HEK293 (cell line): ENCODE measurements at regions not wholly inside any gene's neighbourhood (a gene's known extent, or its start where the extent isn't known, plus 50 kb on each side); places are given as distances from the start of the nearest gene placed in this dataset.

Experiments used
- CTCF ChIA-PET: fragments of 350-600 bp; formaldehyde crosslinking; extraction: SDS; loops from one replicate; lab custom pipeline; 2021; ENCODE audit warnings: antibody characterized with exemption; lab: Yijun Ruan, JAX
- POLR2A ChIA-PET: fragments of 300-600 bp; formaldehyde crosslinking; extraction: SDS; loops from one replicate; lab custom pipeline; 2020; ENCODE audit warnings: antibody characterized with exemption, inconsistent platforms; lab: Yijun Ruan, JAX
- H3K27ac ChIP-seq: fragments of 200-500 bp; sonication (Bioruptor generic); 2 replicates; pipeline ENCODE4 v1.5.1; 2014; ENCODE audit warnings: low read depth, low read length, control low read depth, inconsistent platforms; ENCODE audit errors: extremely low read depth
- H3K36me3 ChIP-seq, 2 experiments: fragments of 200-500 bp in 1 of 2; sonication (Bioruptor generic) in 1 of 2; 1 replicate in 1 of 2; 2 replicates in 1 of 2; pipeline ENCODE4 v1.5.1; 2014 to 2017; ENCODE audit warnings: inconsistent platforms in 2 of 2, low read length in 2 of 2; ENCODE audit not compliant: control insufficient read depth in 2 of 2, insufficient read depth in 1 of 2
- H3K4me1 ChIP-seq: fragments of 200-500 bp; sonication (Bioruptor generic); 2 replicates; pipeline ENCODE4 v1.5.1; 2014; ENCODE audit warnings: mild to moderate bottlenecking, low read length, inconsistent platforms; ENCODE audit not compliant: control insufficient read depth, insufficient read depth
- H3K4me3 ChIP-seq: 2 replicates; pipeline ENCODE4 v1.5.1; 2011; ENCODE audit warnings: low read depth, mild to moderate bottlenecking, control low read depth, low read length, moderate library complexity
- H3K9me3 ChIP-seq: fragments of 200-500 bp; sonication (Bioruptor generic); 2 replicates; pipeline ENCODE4 v1.5.1; 2014; ENCODE audit warnings: low read depth, low read length, inconsistent platforms; ENCODE audit not compliant: control insufficient read depth, insufficient read depth
- IKZF3 ChIP-seq: fragments of 450-650 bp; IDR thresholded peaks from 2 replicates; pipeline ENCODE4 v1.5.0; 2018; ENCODE audit warnings: missing biosample characterization, mild to moderate bottlenecking, missing genetic modification characterization, moderate library complexity
- PRDM10 ChIP-seq: fragments of 450-650 bp; formaldehyde crosslinking; IDR thresholded peaks from 2 replicates; pipeline ENCODE4 v1.5.1; 2016; ENCODE audit warnings: missing biosample characterization, missing genetic modification characterization
- SCRT2 ChIP-seq: fragments of 450-650 bp; formaldehyde crosslinking; IDR thresholded peaks from 2 replicates; pipeline ENCODE4 v1.5.1; 2016; ENCODE audit warnings: missing biosample characterization, missing genetic modification characterization
- TRIM28 ChIP-seq: IDR thresholded peaks from 2 replicates; pipeline ENCODE4 v1.6.1; 2011; ENCODE audit warnings: low read length, control low read depth, borderline replicate concordance
- ZBTB49 ChIP-seq: fragments of 450-650 bp; formaldehyde crosslinking; IDR thresholded peaks from 2 replicates; pipeline ENCODE4 v1.5.1; 2016; ENCODE audit warnings: missing biosample characterization, missing genetic modification characterization, low read depth
- ZBTB6 ChIP-seq: fragments of 450-650 bp; formaldehyde crosslinking; IDR thresholded peaks from 2 replicates; pipeline ENCODE4 v1.5.1; 2017; ENCODE audit warnings: missing biosample characterization, missing genetic modification characterization
- ZFHX2 ChIP-seq: fragments of 450-650 bp; formaldehyde crosslinking; conservative IDR thresholded peaks from 2 replicates; pipeline ENCODE4 v1.5.1; 2016; ENCODE audit warnings: missing biosample characterization, missing genetic modification characterization
- ZNF121 ChIP-seq: fragments of 450-650 bp; formaldehyde crosslinking; IDR thresholded peaks from 2 replicates; pipeline ENCODE4 v1.5.1; 2016; ENCODE audit warnings: missing biosample characterization, missing genetic modification characterization
- ZNF169 ChIP-seq: fragments of 450-650 bp; formaldehyde crosslinking; IDR thresholded peaks from 2 replicates; pipeline ENCODE4 v1.5.1; 2016; ENCODE audit warnings: missing biosample characterization, missing genetic modification characterization
- ZNF324 ChIP-seq: fragments of 450-650 bp; formaldehyde crosslinking; IDR thresholded peaks from 2 replicates; pipeline ENCODE4 v1.5.1; 2016; ENCODE audit warnings: missing biosample characterization, missing genetic modification characterization
- ZNF335 ChIP-seq: fragments of 450-650 bp; formaldehyde crosslinking; conservative IDR thresholded peaks from 2 replicates; pipeline ENCODE4 v1.5.1; 2016; ENCODE audit warnings: missing biosample characterization, missing genetic modification characterization
- ZNF362 ChIP-seq: fragments of 450-650 bp; formaldehyde crosslinking; IDR thresholded peaks from 2 replicates; pipeline ENCODE4 v1.5.1; 2016; ENCODE audit warnings: missing biosample characterization, missing genetic modification characterization
- ZNF449 ChIP-seq: fragments of 450-650 bp; formaldehyde crosslinking; IDR thresholded peaks from 2 replicates; pipeline ENCODE4 v1.5.1; 2017; ENCODE audit warnings: missing biosample characterization, mild to moderate bottlenecking, missing genetic modification characterization, moderate library complexity
- ZNF600 ChIP-seq: fragments of 450-650 bp; formaldehyde crosslinking; IDR thresholded peaks from 2 replicates; pipeline ENCODE4 v1.5.1; 2016; ENCODE audit warnings: missing biosample characterization, missing genetic modification characterization
- ZNF654 ChIP-seq: fragments of 450-650 bp; formaldehyde crosslinking; IDR thresholded peaks from 2 replicates; pipeline ENCODE4 v1.5.1; 2016; ENCODE audit warnings: low read depth, missing biosample characterization, missing genetic modification characterization
- ZNF785 ChIP-seq: fragments of 450-650 bp; formaldehyde crosslinking; IDR thresholded peaks from 2 replicates; pipeline ENCODE4 v1.5.1; 2016; ENCODE audit warnings: missing biosample characterization, missing genetic modification characterization
- ZSCAN4 ChIP-seq: fragments of 450-650 bp; formaldehyde crosslinking; IDR thresholded peaks from 2 replicates; pipeline ENCODE4 v1.5.1; 2017; ENCODE audit warnings: missing biosample characterization, missing genetic modification characterization

- Histone ChIP-seq H3K9me3 (no peaks in the 10 kb centered on the region), H3K36me3 (no peaks in the 10 kb centered on the region), H3K4me3 (no peak overlapping the region), H3K27ac (no peak overlapping the region), H3K4me1 (peaks cover 13% of the 10 kb centered on the region)
- TF ChIP-seq ZNF449 (tag by site-specific recombination) (peak; percentile 96), ZBTB6 (tag by site-specific recombination) (no peak), TRIM28 (peak; percentile 71; the same call in 1 of the 2 replicates)
- POLR2A ChIA-PET = no interaction called here
- CTCF ChIA-PET = interaction anchor here (0.6 kb wide), 1 partner anchor 24 kb away, joined by 5 read pairs; no protein-coding TSS in a partner anchor
Observed at GRCh38 chr2:154532763-154533162, 165.7 kb upstream of the KCNJ3 start.

- CTCF ChIA-PET = no interaction called here
- TF ChIP-seq ZFHX2 (tag by site-specific recombination) = no peak
- no peak for TF ChIP-seq ZNF362 (tag by site-specific recombination)
- no peak for TF ChIP-seq ZNF654 (tag by site-specific recombination)
- TF ChIP-seq ZNF121 (tag by site-specific recombination) = no peak
- TF ChIP-seq ZBTB49 (tag by site-specific recombination) = no peak
- TF ChIP-seq ZNF785 (tag by site-specific recombination) = no peak
- no peak for TF ChIP-seq ZNF324
- TF ChIP-seq ZSCAN4 (tag by site-specific recombination) = no peak
- no peak for TF ChIP-seq ZNF335 (tag by site-specific recombination)
- TF ChIP-seq IKZF3 = no peak
- TF ChIP-seq ZNF169 = no peak
- no peak for TF ChIP-seq PRDM10 (tag by site-specific recombination)
- no peak for TF ChIP-seq ZNF600 (tag by site-specific recombination)
- no peak for TF ChIP-seq SCRT2 (tag by site-specific recombination)
- TF ChIP-seq, all 188 proteins: peak for 0
- Histone ChIP-seq H3K4me1 (peaks cover 13% of the 10 kb centered on the region), H3K36me3 (no peaks in the 10 kb centered on the region), H3K9me3 (no peaks in the 10 kb centered on the region), H3K27ac (no peak overlapping the region), H3K4me3 (no peak overlapping the region)
- POLR2A ChIA-PET = no interaction called here
Observed at GRCh38 chr2:154533300-154533940, 165.1 kb upstream of the KCNJ3 start.
